HCT116 (cell line): ENCODE measurements at regions not wholly inside any gene's neighbourhood (a gene's known extent, or its start where the extent isn't known, plus 50 kb on each side); places are given as distances from the start of the nearest gene placed in this dataset.

Source experiments
- EZH2 ChIP-seq: fragments of 200-600 bp; sonication (generic); IDR thresholded peaks from 2 replicates; pipeline ENCODE4 v1.6.1; 2017; ENCODE audit warnings: antibody characterized with exemption, mixed run types
- EZH2phosphoT487 ChIP-seq: fragments of 200-600 bp; IDR thresholded peaks from 2 replicates; pipeline ENCODE4 v1.6.1; 2018; ENCODE audit warnings: antibody characterized with exemption, borderline replicate concordance
- FOSL1 ChIP-seq: IDR thresholded peaks from 2 replicates; pipeline ENCODE4 v1.6.1; 2012; ENCODE audit warnings: low read depth
- POLR2A ChIP-seq: IDR thresholded peaks from 2 replicates; pipeline ENCODE4 v1.7.0; 2011; ENCODE audit warnings: borderline replicate concordance; ENCODE audit not compliant: insufficient read depth, insufficient read length; ENCODE audit errors: extremely low read depth
- POLR2AphosphoS5 ChIP-seq: IDR thresholded peaks from 2 replicates; pipeline ENCODE4 v1.6.1; 2011; ENCODE audit warnings: mild to moderate bottlenecking, low read depth, low read length, moderate library complexity
- RAD21 ChIP-seq: IDR thresholded peaks from 2 replicates; pipeline ENCODE4 v1.6.1; 2012; ENCODE audit warnings: low read depth, mild to moderate bottlenecking
- TF ChIP-seq, protein P1 (sequence below), 3 experiments: fragments of 200-600 bp in 1 of 3; sonication (generic) in 1 of 3; IDR thresholded peaks in 2 of 3; conservative IDR thresholded peaks in 1 of 3; 2 replicates each; pipeline ENCODE4 v1.5.1; 2012 to 2017; ENCODE audit warnings: low read depth in 2 of 3, low read length in 2 of 3, antibody characterized with exemption in 1 of 3, borderline replicate concordance in 1 of 3, control low read depth in 1 of 3, mild to moderate bottlenecking in 1 of 3, mixed read lengths in 1 of 3, mixed run types in 1 of 3, moderate library complexity in 1 of 3; ENCODE audit not compliant: insufficient read depth in 1 of 3
- TF ChIP-seq, protein P2 (sequence below): IDR thresholded peaks from 2 replicates; pipeline ENCODE4 v1.6.1; 2012
- TF ChIP-seq, protein P3 (sequence below): IDR thresholded peaks from 2 replicates; pipeline ENCODE4 v1.6.1; 2012

DNA sequence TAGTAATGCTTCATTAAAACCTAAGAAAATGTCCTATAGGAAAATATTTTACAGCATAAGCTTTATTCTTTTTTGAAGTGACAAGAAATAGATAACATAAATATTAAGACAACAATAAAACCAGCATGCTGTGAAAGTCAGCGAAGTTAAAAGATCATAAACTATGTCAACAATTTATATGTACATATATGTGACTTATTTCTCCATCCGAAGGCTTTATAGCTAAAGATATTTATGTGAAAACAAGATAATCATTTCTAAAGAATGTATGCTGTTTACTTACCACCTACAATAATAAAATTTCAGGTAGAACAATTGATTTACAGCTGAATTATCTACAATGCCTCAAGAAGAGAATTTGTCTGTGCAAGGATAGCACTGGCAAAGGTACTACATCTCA is 283.4 kb downstream of the CRPPA start:
- TF ChIP-seq, protein P1, sequence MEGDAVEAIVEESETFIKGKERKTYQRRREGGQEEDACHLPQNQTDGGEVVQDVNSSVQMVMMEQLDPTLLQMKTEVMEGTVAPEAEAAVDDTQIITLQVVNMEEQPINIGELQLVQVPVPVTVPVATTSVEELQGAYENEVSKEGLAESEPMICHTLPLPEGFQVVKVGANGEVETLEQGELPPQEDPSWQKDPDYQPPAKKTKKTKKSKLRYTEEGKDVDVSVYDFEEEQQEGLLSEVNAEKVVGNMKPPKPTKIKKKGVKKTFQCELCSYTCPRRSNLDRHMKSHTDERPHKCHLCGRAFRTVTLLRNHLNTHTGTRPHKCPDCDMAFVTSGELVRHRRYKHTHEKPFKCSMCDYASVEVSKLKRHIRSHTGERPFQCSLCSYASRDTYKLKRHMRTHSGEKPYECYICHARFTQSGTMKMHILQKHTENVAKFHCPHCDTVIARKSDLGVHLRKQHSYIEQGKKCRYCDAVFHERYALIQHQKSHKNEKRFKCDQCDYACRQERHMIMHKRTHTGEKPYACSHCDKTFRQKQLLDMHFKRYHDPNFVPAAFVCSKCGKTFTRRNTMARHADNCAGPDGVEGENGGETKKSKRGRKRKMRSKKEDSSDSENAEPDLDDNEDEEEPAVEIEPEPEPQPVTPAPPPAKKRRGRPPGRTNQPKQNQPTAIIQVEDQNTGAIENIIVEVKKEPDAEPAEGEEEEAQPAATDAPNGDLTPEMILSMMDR (IDR thresholded peaks at IDR 0.05 in 2 of 3, conservative IDR thresholded peaks at IDR 0.05 in 1 of 3; ENCODE audit: borderline replicate concordance in 1 of 3, insufficient read depth in 1 of 3, low read depth in 2 of 3, low read length in 2 of 3): no peak
- TF ChIP-seq, protein P2, sequence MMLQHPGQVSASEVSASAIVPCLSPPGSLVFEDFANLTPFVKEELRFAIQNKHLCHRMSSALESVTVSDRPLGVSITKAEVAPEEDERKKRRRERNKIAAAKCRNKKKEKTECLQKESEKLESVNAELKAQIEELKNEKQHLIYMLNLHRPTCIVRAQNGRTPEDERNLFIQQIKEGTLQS: no peak
- TF ChIP-seq RAD21: no peak
- no peak for TF ChIP-seq EZH2
- TF ChIP-seq POLR2A: no peak
- no peak for TF ChIP-seq POLR2AphosphoS5
- no peak for TF ChIP-seq FOSL1
- TF ChIP-seq, protein P3, sequence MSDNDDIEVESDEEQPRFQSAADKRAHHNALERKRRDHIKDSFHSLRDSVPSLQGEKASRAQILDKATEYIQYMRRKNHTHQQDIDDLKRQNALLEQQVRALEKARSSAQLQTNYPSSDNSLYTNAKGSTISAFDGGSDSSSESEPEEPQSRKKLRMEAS: no peak
- TF ChIP-seq EZH2phosphoT487: no peak
